ENCODE measurements at regions not wholly inside any gene's neighbourhood (a gene's known extent, or its start where the extent isn't known, plus 50 kb on each side); places are given as distances from the start of the nearest gene placed in this dataset.

DNA sequence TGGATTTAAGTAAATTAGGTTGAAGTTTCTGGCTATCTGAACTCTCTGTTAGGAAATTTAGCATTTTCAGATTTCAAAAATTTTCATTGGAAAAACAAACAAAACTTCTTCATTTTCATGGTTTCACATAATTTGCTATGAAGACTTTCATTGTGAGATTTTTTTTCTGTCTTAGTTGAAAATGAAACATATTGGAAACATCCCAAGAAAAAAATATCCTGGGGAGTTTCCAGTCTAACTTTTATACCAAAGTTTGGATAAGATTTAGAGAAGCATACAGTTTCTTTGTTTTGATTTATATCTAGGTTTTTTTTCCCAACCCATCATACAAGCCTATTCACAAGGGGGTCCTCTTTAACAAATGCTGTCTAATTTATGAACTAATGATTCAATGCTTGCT is 300.5 kb upstream of the SEMA3A start:
- DNase-seq (ENCODE audit: low read depth in 2 of 2), result no peak

- no peak for DNase-seq (ENCODE audit: low read depth in 2 of 2)
Measured at GRCh38 chr7:84492098-84493034, 297.8 kb upstream of the SEMA3A start.

DNA sequence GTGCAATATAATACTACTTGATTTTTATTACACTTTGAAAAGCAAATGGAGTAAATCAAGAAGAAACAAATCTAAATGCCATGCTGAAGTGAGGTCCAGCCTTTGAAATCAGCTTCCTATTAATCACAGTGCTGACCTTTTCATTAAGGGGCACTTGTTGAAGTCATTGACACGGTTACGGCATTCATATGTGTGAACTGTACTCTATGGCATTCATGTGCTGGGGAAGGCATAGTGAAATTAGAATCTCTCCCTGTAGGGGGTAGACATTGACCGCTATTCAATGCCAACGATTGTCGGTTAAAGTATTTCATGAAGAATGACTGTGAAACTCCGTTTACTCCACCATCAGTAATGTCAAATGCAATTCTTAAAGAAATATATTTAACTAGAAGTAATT is 296.1 kb upstream of the SEMA3A start:
- DNase-seq (ENCODE audit: low read depth in 2 of 2), result no peak

DNA sequence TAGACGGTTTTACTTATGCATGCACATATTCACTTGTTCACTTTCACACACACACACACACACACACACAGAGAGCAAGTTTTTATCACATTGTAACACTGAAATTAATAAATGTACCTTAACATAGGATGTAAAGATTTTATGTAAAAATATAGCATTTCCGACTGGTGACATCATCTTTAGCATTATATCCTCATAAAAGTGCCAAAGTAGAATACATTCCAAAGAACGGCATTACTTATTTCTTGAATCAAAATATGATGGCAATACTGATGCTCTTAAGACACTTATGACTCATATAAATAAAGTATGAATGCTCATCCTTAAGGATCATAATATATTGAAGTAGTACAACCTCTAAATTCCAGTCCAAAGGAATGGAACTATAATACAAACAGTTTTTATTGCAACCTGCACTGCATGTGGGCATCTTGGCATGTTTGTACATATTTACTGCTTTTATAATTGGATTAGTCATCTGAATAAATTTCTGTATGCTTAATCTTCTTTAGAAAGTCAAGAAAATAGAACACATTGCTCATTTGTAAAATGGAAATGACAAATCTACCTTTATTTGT is 290.0 kb upstream of the SEMA3A start:
- DNase-seq (ENCODE audit: low read depth in 2 of 2), result no peak

- DNase-seq (ENCODE audit: low read depth in 2 of 2), result no peak
Measured at GRCh38 chr7:84482476-84482875, 287.9 kb upstream of the SEMA3A start.

GRCh38 chr7:84479059-84479458 is 284.5 kb upstream of the SEMA3A start:
- no peak for DNase-seq (ENCODE audit: low read depth in 2 of 2)

DNA sequence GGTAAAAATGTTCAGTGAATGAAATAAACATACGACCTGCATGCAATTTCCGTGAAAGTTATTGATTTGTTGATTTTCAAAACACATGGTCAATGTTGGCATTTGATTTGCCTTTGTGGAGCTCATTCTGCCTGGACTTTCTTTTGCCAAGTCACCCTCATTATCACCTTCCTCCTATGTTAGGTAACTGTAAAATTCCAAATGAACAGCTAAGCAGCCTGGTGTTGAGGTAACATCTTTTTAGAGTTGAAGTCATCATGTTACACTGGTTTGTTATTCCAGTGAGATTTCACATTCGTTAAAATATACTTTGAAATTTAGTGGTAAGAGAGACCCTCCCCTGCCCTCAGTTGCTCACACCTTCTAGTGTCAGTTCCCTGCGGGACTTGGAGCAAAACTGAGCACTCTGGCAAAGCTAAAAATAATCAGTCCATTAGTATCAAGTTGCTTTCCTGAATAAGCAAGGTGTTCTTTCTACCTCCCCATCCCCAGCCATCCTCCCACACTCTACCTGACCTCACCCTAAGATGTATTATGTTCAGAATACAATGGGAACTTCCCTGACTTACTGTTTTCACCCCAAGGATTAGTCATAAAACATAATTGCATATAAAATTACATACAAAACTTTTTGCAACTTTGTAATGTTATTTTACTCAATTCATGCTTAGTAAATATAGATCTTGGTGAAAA is 283.3 kb upstream of the SEMA3A start:
- no peak for DNase-seq (ENCODE audit: low read depth in 2 of 2)

DNA sequence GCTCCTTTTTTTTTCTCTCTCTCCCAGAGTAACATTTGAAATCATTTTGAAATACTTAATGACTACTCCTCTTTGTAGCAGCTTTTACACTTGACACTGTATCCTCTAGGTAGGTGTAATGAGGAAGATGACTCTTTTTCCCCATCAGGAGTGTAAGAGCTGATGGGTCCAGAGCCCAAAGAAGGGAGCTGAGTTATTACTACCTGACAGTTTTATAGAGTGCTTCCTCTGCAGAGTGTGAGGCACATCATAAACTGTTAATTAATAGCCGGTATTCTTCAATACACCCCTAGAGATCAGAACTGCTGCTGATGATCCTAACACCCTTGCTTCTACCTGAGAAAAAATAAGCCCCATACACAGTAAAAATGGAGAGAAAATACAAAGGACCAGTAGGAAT is 279.8 kb upstream of the SEMA3A start:
- no peak for DNase-seq (ENCODE audit: low read depth in 2 of 2)

DNA sequence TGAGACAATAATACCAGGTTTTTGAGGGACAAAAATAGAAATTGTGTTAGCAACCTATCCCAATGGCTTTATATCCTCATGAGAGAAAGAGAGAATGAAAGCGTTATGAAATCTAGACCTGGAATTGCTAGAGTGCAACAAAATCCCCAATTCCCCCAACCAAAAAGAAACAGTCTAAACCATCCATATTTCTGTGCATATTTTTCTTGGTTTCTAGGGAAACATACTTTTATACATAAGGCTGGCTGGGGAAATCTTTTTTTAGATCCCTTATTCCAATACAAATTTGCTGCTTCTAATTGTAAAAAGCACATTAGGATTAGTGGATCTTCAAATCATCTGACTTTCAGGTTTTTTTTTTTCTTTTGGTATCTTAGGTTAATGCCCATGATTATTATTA is 277.0 kb upstream of the SEMA3A start:
- no peak for DNase-seq (ENCODE audit: low read depth in 2 of 2)

DNA sequence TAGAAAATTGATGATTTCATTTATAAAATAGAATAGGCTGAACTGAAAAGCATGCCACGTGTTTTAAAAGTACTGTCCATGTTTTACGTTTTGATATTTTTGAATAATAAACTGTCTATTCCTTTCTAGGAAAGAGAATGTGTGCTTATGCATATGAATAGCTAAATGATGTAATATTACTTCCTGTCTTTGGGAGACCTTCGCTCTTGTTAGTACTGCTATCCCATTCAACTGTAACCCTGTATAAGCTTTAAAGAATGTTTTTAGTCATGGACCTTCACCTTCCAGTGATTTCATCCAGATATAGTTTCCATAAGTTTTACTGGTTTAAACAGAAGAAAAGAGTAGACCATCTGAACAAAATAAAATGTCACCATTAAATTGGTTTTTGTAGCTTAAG is 274.4 kb upstream of the SEMA3A start:
- peak in 1 of 2 donors; percentile 49 for DNase-seq (ENCODE audit: low read depth in 2 of 2)

- no peak for DNase-seq (ENCODE audit: low read depth in 2 of 2)
Measured at GRCh38 chr7:84462259-84462658, 267.7 kb upstream of the SEMA3A start.

GRCh38 chr7:84461093-84461492 is 266.5 kb upstream of the SEMA3A start:
- DNase-seq (ENCODE audit: low read depth in 2 of 2), result no peak

DNA sequence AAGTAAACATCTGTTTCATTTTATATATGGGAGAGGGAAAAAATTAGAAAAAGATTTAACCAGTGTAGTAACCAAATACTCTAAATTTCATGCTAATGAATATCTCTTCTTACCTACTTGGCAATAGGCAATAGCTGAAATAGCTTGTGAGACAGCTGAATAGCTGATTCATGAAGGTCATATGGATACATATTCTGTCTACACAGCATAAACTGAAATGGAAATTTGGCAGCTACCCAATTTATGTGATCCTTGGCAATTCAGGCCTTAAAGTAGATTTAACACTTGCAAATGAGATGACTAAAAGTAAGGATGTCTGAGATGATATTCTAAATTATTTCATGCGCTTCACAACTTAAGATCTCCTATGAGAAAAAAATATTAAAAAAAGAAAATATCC is 261.2 kb upstream of the SEMA3A start:
- peak; percentile 12 to 61 for DNase-seq (ENCODE audit: low read depth in 2 of 2)

DNA sequence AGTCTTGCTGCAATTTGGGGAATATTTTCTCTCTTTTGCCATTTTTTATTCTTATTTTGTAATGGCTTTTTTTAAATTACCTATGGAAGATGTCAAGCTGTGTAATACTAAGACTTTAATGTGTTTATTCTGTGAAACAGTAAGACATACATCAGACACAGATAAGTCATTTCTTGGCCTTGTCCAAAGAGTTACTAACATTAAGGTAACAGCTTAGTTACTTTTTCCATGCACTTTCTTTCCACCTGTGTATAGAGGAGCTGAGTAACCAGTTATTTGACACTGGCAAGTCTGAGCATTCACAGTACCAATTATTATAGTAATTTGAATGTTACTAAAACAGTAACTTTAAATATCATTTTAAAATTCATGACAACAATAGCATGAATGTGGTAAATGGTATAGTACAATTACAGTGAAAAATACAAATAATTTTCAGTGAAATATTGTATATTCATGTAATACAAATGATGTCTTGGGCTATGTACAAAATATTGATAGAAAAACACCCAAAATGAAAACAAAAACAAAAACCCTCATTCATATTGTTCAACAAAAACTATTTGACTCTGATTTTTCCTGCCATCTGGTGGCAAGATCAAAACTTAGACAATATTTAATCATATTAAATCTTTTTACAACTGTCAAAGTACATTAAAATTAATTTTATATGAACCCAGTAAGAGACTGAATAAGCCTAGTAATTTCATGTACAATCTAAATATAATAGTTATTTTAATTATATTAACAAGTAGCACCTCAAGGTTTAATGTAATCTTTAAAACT is 259.8 kb upstream of the SEMA3A start:
- peak in 1 of 2 donors; percentile 3 for DNase-seq (ENCODE audit: low read depth in 2 of 2)

DNA sequence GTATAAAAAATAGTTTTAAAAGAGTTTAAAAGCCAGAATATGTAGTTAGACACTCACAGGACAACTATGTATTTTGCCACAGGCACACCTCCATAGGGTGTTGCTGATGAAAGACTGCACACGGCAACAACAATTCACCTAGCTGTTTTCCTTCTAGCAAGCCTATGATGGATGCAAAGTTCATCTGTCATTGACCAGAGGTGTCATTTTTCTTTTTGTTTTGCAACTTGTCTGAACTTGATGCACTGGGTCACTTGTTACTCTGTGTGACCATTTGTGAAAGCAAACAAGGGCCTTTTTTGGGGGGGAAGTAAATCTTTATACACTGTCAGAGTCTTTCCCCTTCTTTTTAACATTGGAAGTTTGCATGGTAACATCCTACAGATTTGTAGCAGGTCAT is 258.0 kb upstream of the SEMA3A start:
- no peak for DNase-seq (ENCODE audit: low read depth in 2 of 2)

GRCh38 chr7:84450772-84451171 is 256.2 kb upstream of the SEMA3A start:
- DNase-seq (ENCODE audit: low read depth in 2 of 2), result no peak

DNA sequence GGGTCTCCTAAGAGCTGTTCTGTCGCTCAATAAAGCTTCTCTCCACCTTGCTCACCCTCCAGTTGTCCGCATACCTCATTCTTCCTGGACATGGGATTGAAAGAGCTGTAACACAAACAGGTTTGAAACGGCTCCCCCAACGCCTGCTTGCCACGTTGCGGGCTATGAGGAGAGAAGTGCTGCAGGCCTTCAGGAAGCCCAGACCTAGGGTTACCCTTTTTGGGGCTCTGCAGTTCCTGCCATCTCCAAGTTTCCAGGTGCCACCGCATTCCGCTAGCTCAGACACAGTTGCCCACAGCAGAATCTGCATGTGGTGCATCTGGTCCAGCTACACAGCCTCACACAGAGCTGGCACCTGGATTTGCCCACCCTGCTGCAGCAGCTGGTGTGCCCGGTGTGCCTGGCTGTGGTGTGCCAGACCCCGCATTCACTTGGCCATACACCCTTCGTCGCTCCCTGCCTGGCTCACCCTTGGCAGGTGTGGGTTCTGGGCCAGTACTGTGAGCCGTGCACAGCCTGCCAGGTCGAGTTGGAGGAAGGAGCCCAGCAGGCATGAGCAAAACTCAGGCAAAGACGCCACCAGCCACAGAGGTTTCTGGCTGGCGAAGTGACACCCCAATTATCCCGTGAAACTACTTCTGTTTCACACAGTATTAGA is 253.2 kb upstream of the SEMA3A start:
- no peak for DNase-seq (ENCODE audit: low read depth in 2 of 2)

DNA sequence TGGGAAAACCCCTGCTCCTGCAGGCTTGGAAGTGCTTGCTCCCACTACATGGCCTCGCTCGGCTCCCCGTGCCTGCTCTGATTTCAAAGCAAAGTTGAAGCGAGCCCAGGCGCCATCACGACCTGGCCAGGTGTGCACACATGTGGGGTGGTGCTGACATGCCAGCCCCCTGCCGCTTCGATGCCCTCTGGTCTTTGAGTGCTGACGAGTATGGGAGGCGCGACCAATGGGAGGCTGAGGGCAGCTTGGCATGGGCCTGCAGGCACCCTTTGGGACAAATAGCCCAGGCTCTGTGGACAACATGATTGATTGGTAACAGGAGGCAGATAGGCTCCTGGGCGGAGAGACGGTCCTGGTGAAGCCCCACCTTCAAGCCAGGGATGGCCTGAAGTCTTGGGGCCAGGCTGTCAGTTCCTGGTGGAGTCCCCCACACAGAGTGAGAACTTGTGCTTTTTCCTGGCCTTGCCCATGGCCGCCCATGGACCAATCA is 252.4 kb upstream of the SEMA3A start:
- DNase-seq (ENCODE audit: low read depth in 2 of 2), result no peak

GRCh38 chr7:84425702-84426259 is 231.2 kb upstream of the SEMA3A start:
- DNase-seq (ENCODE audit: low read depth in 2 of 2), result no peak

DNA sequence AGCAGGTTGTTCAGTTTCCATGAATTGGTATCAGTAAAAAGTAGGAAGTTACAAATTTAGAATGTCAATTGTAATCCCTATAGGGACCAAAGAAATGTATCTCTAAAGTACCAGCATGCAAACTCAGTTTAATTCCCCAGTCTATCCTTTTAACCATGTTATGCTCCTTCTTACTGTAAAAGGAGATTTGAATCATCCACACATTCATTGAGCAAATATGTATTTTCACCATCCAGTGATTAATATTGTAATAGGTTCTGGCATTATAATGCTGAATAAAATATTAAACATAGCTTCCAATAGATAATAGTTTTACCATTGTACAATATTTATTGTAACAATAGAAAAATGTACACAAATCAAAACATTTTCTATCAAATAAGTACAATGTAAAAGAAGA is 228.2 kb upstream of the SEMA3A start:
- DNase-seq (ENCODE audit: low read depth in 2 of 2), result no peak
